Endothelial cell of umbilical vein (primary cell): ENCODE measurements at regions not wholly inside any gene's neighbourhood (a gene's known extent, or its start where the extent isn't known, plus 50 kb on each side); places are given as distances from the start of the nearest gene placed in this dataset.

ENCODE experiments used
- BruUV-seq: library from RNA; stranded (reverse); fragments of 400-500 nt; replicated peaks from 2 replicates; lab custom pipeline; 2021; lab: Mats Ljungman, UMichigan
- CTCF ChIA-PET: fragments of 300-600, 350-600 bp; sonication (Branson Sonifier 250); formaldehyde crosslinking; loops from one replicate; lab custom pipeline; 2021; ENCODE audit warnings: antibody characterized with exemption, inconsistent platforms; lab: Charles Lee
- POLR2A ChIA-PET: fragments of 300-600, 350-600 bp; sonication (Branson Sonifier 250); formaldehyde crosslinking; loops from one replicate; lab custom pipeline; 2021; ENCODE audit warnings: antibody characterized with exemption, inconsistent platforms; lab: Charles Lee
- DNase-seq: peaks from one replicate; pipeline ENCODE4 v3.0.0-alpha.2; 2011; ENCODE audit warnings: low read depth, low spot score
- FAIRE-seq: peaks from 2 replicates; lab custom pipeline; 2011; peaks lifted over from hg19 to GRCh38; lab: Jason Lieb, UNC
- H2AFZ ChIP-seq: 2 replicates; pipeline ENCODE4 v1.6.0; 2012; ENCODE audit warnings: low read depth, low read length, control low read depth, inconsistent platforms
- H3K27ac ChIP-seq: 2 replicates; pipeline ENCODE4 v1.5.1; 2011; ENCODE audit warnings: low read depth, mild to moderate bottlenecking, control low read depth, low read length, moderate library complexity; ENCODE audit not compliant: insufficient read depth
- H3K27me3 ChIP-seq, 2 experiments: 2 replicates each; pipeline versions ENCODE4 v1.6.0 to v1.6.1; 2011; ENCODE audit warnings: low read length in 2 of 2, mixed read lengths in 1 of 2; ENCODE audit not compliant: control insufficient read depth in 2 of 2, insufficient read depth in 2 of 2
- H3K36me3 ChIP-seq, 2 experiments: 2 replicates in 1 of 2; 3 replicates in 1 of 2; pipeline ENCODE4 v1.5.1; 2011; ENCODE audit warnings: low read length in 2 of 2, mild to moderate bottlenecking in 1 of 2, moderate library complexity in 1 of 2; ENCODE audit not compliant: control insufficient read depth in 2 of 2, insufficient read depth in 2 of 2; ENCODE audit errors: extremely low read depth in 1 of 2
- H3K4me1 ChIP-seq: 3 replicates; pipeline ENCODE4 v1.5.1; 2011; ENCODE audit warnings: mild to moderate bottlenecking, low read length; ENCODE audit not compliant: control insufficient read depth, insufficient read depth; ENCODE audit errors: extremely low read depth
- H3K4me2 ChIP-seq: 2 replicates; pipeline ENCODE4 v1.6.1; 2011; ENCODE audit warnings: low read length, control low read depth, mixed read lengths; ENCODE audit not compliant: insufficient read depth
- H3K4me3 ChIP-seq, 3 experiments: fragments of 200-600 bp in 1 of 3; sonication (generic), shearing (Covaris generic) in 1 of 3; replicated peaks in 1 of 3; 2 replicates each; pipeline ENCODE4 v1.5.1; 2011 to 2016; ENCODE audit warnings: control low read depth in 3 of 3, low read length in 3 of 3, mild to moderate bottlenecking in 2 of 3, inconsistent platforms in 1 of 3, low read depth in 1 of 3, moderate library complexity in 1 of 3; ENCODE audit not compliant: insufficient read depth in 1 of 3
- H3K79me2 ChIP-seq: 2 replicates; pipeline ENCODE4 v1.6.0; 2012; ENCODE audit warnings: low read length, inconsistent platforms; ENCODE audit not compliant: control insufficient read depth, insufficient read depth
- H3K9ac ChIP-seq: replicated peaks from 2 replicates; pipeline ENCODE3; 2011; ENCODE audit warnings: low read length, control low read depth; ENCODE audit not compliant: insufficient read depth; ENCODE audit errors: extremely low read depth
- H3K9me1 ChIP-seq: replicated peaks from 3 replicates; pipeline ENCODE4 v1.6.0; 2011; ENCODE audit warnings: mild to moderate bottlenecking, low read length; ENCODE audit not compliant: control insufficient read depth, insufficient read depth; ENCODE audit errors: extremely low read depth
- H3K9me3 ChIP-seq: replicated peaks from 2 replicates; pipeline ENCODE4 v1.5.1; 2012; ENCODE audit warnings: low read length, inconsistent platforms; ENCODE audit not compliant: control insufficient read depth, insufficient read depth
- H4K20me1 ChIP-seq: replicated peaks from 2 replicates; pipeline ENCODE3; 2011; ENCODE audit warnings: mild to moderate bottlenecking, low read length; ENCODE audit not compliant: control insufficient read depth, insufficient read depth; ENCODE audit errors: extremely low read depth
- EZH2 ChIP-seq: IDR thresholded peaks from 2 replicates; pipeline ENCODE4 v1.6.1; 2012; ENCODE audit warnings: borderline replicate concordance, low read depth, mild to moderate bottlenecking, moderate library complexity, low read length, inconsistent platforms; ENCODE audit not compliant: severe bottlenecking
- FOS ChIP-seq: IDR thresholded peaks from 2 replicates; pipeline ENCODE4 v1.6.1; 2011; ENCODE audit warnings: mild to moderate bottlenecking, low read length, moderate library complexity, borderline replicate concordance; ENCODE audit not compliant: insufficient read depth
- GATA2 ChIP-seq: IDR thresholded peaks from 2 replicates; pipeline ENCODE4 v1.7.0; 2011; ENCODE audit warnings: low read depth, mild to moderate bottlenecking, moderate library complexity, mixed read lengths, low read length; ENCODE audit not compliant: insufficient read length, insufficient read depth
- JUN ChIP-seq: IDR thresholded peaks from 2 replicates; pipeline ENCODE4 v1.6.1; 2011; ENCODE audit warnings: borderline replicate concordance, low read depth; ENCODE audit not compliant: insufficient read length, insufficient read depth
- MYC ChIP-seq: IDR thresholded peaks from one replicate; pipeline ENCODE4 v1.6.1; 2011; ENCODE audit warnings: mild to moderate bottlenecking, low read depth, low read length
- POLR2A ChIP-seq: IDR thresholded peaks from 2 replicates; pipeline ENCODE4 v1.6.1; 2012; ENCODE audit warnings: low read depth, mild to moderate bottlenecking, control low read depth, low read length
- POLR2AphosphoS5 ChIP-seq: IDR thresholded peaks from 2 replicates; pipeline ENCODE4 v1.6.1; 2012; ENCODE audit warnings: low read depth, mild to moderate bottlenecking, control low read depth, low read length, moderate library complexity; ENCODE audit not compliant: insufficient read depth
- dilution Hi-C: fragments of 300-500 bp; cut with MboI; formaldehyde crosslinking; loops from one replicate; pipeline ENCODE4 v1.15.0; 2019; ENCODE audit warnings: low sequenced_read_pairs; ENCODE audit not compliant: extremely low pct_ligation_motif_present
- intact Hi-C: fragments of 100-400 bp; cut with micrococcal nuclease; formaldehyde crosslinking; loops from one replicate; pipeline ENCODE4 v1.10.0; 2022
- TF ChIP-seq, protein P1 (sequence below), 2 donors: IDR thresholded peaks; 1 replicate in 1 of 2; 2 replicates in 1 of 2; pipeline ENCODE4 v1.5.1; 2011; ENCODE audit warnings: low read length in 2 of 2, mild to moderate bottlenecking in 2 of 2, moderate library complexity in 2 of 2, control low read depth in 1 of 2, inconsistent platforms in 1 of 2, low read depth in 1 of 2; ENCODE audit not compliant: insufficient read depth in 1 of 2; ENCODE audit errors: extremely low read depth in 1 of 2
- TF ChIP-seq, protein P2 (sequence below): IDR thresholded peaks from 2 replicates; pipeline ENCODE4 v1.6.1; 2011; ENCODE audit not compliant: insufficient read depth, insufficient read length

GRCh38 chr3:18580268-18580667 is 155.1 kb upstream of the SATB1 start:
- no peak overlapping the region for H3K4me3 ChIP-seq
- H3K9me1 ChIP-seq = no peaks in the 10 kb centered on the region
- dilution Hi-C loops = no loop called here
- no peak for TF ChIP-seq MYC
- no peak for TF ChIP-seq JUN
- TF ChIP-seq POLR2A = no peak
- no peak for TF ChIP-seq FOS
- TF ChIP-seq EZH2 = no peak
- TF ChIP-seq, protein P1, sequence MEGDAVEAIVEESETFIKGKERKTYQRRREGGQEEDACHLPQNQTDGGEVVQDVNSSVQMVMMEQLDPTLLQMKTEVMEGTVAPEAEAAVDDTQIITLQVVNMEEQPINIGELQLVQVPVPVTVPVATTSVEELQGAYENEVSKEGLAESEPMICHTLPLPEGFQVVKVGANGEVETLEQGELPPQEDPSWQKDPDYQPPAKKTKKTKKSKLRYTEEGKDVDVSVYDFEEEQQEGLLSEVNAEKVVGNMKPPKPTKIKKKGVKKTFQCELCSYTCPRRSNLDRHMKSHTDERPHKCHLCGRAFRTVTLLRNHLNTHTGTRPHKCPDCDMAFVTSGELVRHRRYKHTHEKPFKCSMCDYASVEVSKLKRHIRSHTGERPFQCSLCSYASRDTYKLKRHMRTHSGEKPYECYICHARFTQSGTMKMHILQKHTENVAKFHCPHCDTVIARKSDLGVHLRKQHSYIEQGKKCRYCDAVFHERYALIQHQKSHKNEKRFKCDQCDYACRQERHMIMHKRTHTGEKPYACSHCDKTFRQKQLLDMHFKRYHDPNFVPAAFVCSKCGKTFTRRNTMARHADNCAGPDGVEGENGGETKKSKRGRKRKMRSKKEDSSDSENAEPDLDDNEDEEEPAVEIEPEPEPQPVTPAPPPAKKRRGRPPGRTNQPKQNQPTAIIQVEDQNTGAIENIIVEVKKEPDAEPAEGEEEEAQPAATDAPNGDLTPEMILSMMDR (IDR thresholded peaks at IDR 0.05; ENCODE audit: extremely low read depth in 1 of 2, insufficient read depth in 1 of 2, low read depth in 1 of 2, low read length in 2 of 2) = no peak
- TF ChIP-seq GATA2 = no peak
- TF ChIP-seq, protein P2, sequence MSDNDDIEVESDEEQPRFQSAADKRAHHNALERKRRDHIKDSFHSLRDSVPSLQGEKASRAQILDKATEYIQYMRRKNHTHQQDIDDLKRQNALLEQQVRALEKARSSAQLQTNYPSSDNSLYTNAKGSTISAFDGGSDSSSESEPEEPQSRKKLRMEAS = no peak
- TF ChIP-seq POLR2AphosphoS5 = no peak
- no TSS peak for BruUV-seq
- H3K9ac ChIP-seq = no peak overlapping the region
- peaks cover 2% of the 10 kb centered on the region for H3K9me3 ChIP-seq
- ChIA-PET POLR2A (no interaction called here), CTCF (no interaction called here)
- no peak overlapping the region for H3K4me2 ChIP-seq
- no peaks in the 10 kb centered on the region for H3K79me2 ChIP-seq
- intact Hi-C loops = no loop called here
- no peaks in the 10 kb centered on the region for H4K20me1 ChIP-seq
- DNase-seq = no peak
- no peak overlapping the region for H2AFZ ChIP-seq
- H3K4me1 ChIP-seq = no peaks in the 10 kb centered on the region
- no peaks in the 10 kb centered on the region for H3K36me3 ChIP-seq
- no peak for FAIRE-seq
- H3K27me3 ChIP-seq = no peaks in the 10 kb centered on the region
- no peak overlapping the region for H3K27ac ChIP-seq
